ENCODE measurements at regions not wholly inside any gene's neighbourhood (a gene's known extent, or its start where the extent isn't known, plus 50 kb on each side); places are given as distances from the start of the nearest gene placed in this dataset.
A peak's percentile ranks its signal among the peaks of the same experiment; 100 is the strongest.

DNA sequence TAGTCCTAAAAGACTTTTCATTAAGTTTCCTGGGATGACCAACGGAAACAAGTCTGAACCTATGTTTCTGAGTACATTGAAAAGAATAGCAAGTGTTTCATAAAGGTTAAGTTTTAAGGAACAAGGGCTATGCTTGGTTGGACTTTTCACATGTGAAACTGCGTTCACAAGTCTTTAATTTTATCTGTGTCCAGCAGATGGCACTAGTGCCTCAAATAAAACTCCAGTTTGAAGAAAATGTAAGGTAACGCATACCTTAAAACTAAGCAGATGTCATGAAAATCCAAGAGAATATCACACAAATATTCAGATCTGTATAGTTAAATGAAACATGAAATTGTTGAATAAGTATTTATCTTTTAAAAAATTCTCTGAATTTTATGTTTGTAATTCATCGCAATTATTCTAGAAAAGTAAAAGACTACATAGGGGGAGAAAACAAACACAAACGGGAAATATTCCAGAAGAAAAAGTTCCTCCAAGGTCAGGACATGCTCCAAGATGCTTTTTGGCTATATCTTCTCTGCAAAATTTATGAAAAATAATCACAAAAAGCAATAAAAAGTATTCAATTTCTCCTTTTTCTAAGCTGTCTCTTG is 89.6 kb upstream of the MAD2L1 start:
- H3K4me3 ChIP-seq = no peak overlapping the region
- no peaks in the 10 kb centered on the region for H3K27me3 ChIP-seq
- TF ChIP-seq, protein P1, sequence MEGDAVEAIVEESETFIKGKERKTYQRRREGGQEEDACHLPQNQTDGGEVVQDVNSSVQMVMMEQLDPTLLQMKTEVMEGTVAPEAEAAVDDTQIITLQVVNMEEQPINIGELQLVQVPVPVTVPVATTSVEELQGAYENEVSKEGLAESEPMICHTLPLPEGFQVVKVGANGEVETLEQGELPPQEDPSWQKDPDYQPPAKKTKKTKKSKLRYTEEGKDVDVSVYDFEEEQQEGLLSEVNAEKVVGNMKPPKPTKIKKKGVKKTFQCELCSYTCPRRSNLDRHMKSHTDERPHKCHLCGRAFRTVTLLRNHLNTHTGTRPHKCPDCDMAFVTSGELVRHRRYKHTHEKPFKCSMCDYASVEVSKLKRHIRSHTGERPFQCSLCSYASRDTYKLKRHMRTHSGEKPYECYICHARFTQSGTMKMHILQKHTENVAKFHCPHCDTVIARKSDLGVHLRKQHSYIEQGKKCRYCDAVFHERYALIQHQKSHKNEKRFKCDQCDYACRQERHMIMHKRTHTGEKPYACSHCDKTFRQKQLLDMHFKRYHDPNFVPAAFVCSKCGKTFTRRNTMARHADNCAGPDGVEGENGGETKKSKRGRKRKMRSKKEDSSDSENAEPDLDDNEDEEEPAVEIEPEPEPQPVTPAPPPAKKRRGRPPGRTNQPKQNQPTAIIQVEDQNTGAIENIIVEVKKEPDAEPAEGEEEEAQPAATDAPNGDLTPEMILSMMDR (IDR thresholded peaks at IDR 0.05) = peak; percentile 24 to 79 (median 64)
- TF ChIP-seq POLR2A (IDR thresholded peaks at IDR 0.05) = no peak
- DNase-seq = no peak
- H3K36me3 ChIP-seq = no peaks in the 10 kb centered on the region
- H3K4me1 ChIP-seq = no peaks in the 10 kb centered on the region
- H3K27ac ChIP-seq = no peak overlapping the region
- H3K9me3 ChIP-seq = no peaks in the 10 kb centered on the region

DNA sequence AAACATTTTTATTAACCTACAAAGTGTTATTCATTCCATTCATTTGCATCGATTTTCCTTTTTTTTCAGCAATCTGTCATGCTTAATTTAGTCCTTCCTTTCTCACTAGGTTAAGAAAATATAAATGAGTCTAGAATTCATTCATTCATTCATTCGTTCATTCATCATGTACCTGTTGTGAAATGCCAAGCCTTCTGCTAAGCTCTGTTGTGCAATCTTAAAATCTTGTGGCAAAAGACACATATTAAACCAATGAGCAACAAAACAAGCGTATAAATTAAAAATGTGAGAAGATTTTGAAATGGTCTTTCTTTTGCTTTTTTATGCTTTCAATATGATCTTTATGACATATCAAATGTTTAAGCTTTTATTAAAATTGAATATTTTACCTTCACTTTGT is 88.6 kb upstream of the MAD2L1 start:
- Histone ChIP-seq H3K9me3 (no peaks in the 10 kb centered on the region), H3K27me3 (no peaks in the 10 kb centered on the region), H3K36me3 (no peaks in the 10 kb centered on the region), H3K27ac (no peak overlapping the region), H3K4me3 (no peak overlapping the region), H3K4me1 (no peaks in the 10 kb centered on the region)
- no peak for DNase-seq
- TF ChIP-seq, protein P1 (IDR thresholded peaks at IDR 0.05) = no peak
- no peak for TF ChIP-seq POLR2A (IDR thresholded peaks at IDR 0.05)

DNA sequence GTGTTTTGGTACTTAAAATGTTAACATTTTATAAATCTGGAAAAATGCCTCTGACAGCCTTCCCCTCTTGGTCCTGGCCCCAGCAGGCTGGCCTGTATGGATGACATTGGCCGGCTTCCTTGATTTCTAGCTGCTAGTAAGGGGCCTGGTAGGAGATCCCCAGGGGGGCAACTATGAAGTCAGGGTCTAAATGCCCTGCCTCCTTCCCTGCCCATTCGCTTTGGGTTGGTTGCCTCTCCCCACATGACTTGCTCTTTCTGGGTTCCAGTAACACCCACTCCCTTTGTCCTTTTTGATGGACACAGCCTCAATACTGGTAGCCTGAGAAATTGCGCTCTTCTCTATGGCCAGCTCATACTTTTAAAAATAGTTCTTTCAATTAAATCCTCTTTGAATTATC is 78.0 kb upstream of the MAD2L1 start:
- H3K27me3 ChIP-seq = no peaks in the 10 kb centered on the region
- DNase-seq = no peak
- H3K36me3 ChIP-seq = no peaks in the 10 kb centered on the region
- no peaks in the 10 kb centered on the region for H3K4me1 ChIP-seq
- H3K27ac ChIP-seq = no peak overlapping the region
- H3K4me3 ChIP-seq = no peak overlapping the region
- no peaks in the 10 kb centered on the region for H3K9me3 ChIP-seq
- no peak for TF ChIP-seq POLR2A (IDR thresholded peaks at IDR 0.05)

DNA sequence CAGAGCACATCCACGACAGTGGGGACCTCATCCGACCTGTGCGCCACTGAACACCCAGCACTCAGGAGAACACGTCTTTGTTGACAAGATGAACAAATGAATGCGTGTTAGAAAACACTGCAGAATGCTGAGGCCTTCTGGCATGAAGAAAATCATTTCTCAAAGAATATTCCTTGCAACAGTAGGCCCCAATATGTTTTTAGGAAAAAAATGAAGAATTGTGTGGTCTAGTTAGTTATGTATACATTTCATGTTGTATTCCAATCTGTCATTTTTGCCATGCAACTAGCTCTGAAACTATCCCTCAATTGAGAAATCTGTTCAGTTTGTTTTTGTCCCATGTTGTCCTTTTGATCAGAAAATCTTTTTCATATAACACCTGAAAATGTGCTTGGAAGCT is 77.4 kb upstream of the MAD2L1 start:
- no peak overlapping the region for H3K4me3 ChIP-seq
- no peak for TF ChIP-seq POLR2A (IDR thresholded peaks at IDR 0.05)
- TF ChIP-seq, protein P1 (IDR thresholded peaks at IDR 0.05) = no peak

DNA sequence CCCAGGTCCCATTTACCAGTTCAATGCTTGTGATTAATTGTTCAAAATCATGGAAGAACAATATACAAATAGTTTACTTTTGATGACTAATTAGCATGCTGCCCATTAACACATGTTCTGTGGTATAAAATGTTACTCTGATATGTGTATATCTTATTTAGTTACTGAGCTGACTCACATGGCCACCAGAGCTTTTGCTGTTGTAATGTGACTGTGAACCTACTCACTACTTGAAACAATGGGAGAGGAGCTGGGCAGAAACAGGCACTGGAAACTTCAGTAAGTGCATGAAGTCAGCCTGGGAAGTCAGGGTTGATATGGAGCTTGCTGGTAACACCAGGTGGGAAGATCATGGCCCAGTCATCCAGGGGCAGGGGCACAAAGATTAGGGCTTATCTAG is 72.7 kb upstream of the MAD2L1 start:
- no peak for DNase-seq
- no peak for TF ChIP-seq POLR2A (IDR thresholded peaks at IDR 0.05)
- TF ChIP-seq, protein P1 (IDR thresholded peaks at IDR 0.05) = no peak
- no peaks in the 10 kb centered on the region for H3K36me3 ChIP-seq
- no peaks in the 10 kb centered on the region for H3K9me3 ChIP-seq
- H3K4me3 ChIP-seq = no peak overlapping the region
- no peaks in the 10 kb centered on the region for H3K27me3 ChIP-seq
- no peaks in the 10 kb centered on the region for H3K4me1 ChIP-seq
- no peak overlapping the region for H3K27ac ChIP-seq

More for the DNA sequence above, 77.4 kb upstream of the MAD2L1 start:
- H3K27ac ChIP-seq = no peak overlapping the region
- no peaks in the 10 kb centered on the region for H3K27me3 ChIP-seq
- no peaks in the 10 kb centered on the region for H3K36me3 ChIP-seq
- H3K4me1 ChIP-seq = no peaks in the 10 kb centered on the region
- no peaks in the 10 kb centered on the region for H3K9me3 ChIP-seq
- no peak for DNase-seq

DNA sequence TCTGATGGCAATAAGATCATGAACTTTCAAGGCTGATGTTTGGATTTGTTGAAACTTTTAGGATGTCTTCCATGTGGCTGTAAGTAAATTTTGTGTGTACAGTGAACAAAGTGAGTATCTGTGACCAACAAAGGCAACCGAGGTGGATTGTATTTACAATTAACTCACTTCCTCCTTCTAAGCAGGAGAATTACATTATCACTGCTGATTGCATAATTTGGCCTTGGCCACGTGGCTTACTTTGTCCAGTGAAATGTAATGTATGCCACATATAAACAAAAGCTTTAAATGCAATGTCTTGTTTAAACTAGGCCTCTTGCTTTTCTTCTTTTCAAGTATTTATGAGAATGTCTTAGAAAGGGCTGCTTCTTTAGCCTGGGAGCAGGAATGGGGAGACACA is 66.3 kb upstream of the MAD2L1 start:
- Histone ChIP-seq H3K27me3 (no peaks in the 10 kb centered on the region), H3K9me3 (no peaks in the 10 kb centered on the region), H3K36me3 (no peaks in the 10 kb centered on the region), H3K4me3 (no peak overlapping the region), H3K4me1 (no peaks in the 10 kb centered on the region), H3K27ac (no peak overlapping the region)
- DNase-seq = no peak
- TF ChIP-seq, protein P1 (IDR thresholded peaks at IDR 0.05) = no peak
- TF ChIP-seq POLR2A (IDR thresholded peaks at IDR 0.05) = no peak
